ENCODE measurements at regions not wholly inside any gene's neighbourhood (a gene's known extent, or its start where the extent isn't known, plus 50 kb on each side); places are given as distances from the start of the nearest gene placed in this dataset.

DNA sequence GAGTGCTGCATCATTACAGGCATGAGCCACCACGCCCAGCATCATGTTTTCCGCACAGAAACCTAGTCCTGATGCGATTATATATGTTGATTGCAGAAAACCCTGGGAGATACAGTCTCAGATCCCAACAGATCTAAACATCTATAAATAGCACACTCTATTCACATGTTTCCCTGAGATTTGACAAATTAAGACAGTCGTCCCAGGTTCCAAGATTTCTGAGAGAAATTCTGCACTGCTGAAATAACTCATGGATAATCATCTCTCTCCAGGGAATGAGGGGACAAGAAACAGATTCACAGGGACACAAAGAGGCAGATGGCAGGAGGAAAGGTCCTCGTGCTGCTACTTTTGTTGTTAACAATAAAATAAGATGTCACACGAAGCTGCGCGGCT lies 393.1 kb upstream of the CELF2 start:
- FAIRE-seq = no peak
- H3K27ac Mint-ChIP-seq (ENCODE audit: unreplicated experiment) = no peak overlapping the region
- Histone ChIP-seq H3K27ac (ENCODE audit: low read depth, low read length) (no peak overlapping the region), H3K9ac (ENCODE audit: low read length) (no peak overlapping the region), H3K36me3 (ENCODE audit: insufficient read depth, low read length) (no peaks in the 10 kb centered on the region), H3K4me2 (ENCODE audit: low read length) (no peak overlapping the region), H2AFZ (ENCODE audit: low read depth, low read length) (no peak overlapping the region), H3K27me3 (ENCODE audit: insufficient read depth, low read length) (no peaks in the 10 kb centered on the region), H3K79me2 (ENCODE audit: insufficient read depth, low read length) (no peaks in the 10 kb centered on the region), H4K20me1 (ENCODE audit: insufficient read depth, low read length) (no peaks in the 10 kb centered on the region), H3K4me1 (ENCODE audit: insufficient read depth, low read length) (no peaks in the 10 kb centered on the region), H3K4me3 (ENCODE audit: insufficient read depth, low read depth, low read length) (no peak overlapping the region), H3K9me3 (ENCODE audit: insufficient read depth, low read depth, low read length) (peaks cover 2% of the 10 kb centered on the region)
- TF ChIP-seq EZH2 (IDR thresholded peaks at IDR 0.05; ENCODE audit: insufficient read depth, low read length) = no peak
- TF ChIP-seq, protein P1, sequence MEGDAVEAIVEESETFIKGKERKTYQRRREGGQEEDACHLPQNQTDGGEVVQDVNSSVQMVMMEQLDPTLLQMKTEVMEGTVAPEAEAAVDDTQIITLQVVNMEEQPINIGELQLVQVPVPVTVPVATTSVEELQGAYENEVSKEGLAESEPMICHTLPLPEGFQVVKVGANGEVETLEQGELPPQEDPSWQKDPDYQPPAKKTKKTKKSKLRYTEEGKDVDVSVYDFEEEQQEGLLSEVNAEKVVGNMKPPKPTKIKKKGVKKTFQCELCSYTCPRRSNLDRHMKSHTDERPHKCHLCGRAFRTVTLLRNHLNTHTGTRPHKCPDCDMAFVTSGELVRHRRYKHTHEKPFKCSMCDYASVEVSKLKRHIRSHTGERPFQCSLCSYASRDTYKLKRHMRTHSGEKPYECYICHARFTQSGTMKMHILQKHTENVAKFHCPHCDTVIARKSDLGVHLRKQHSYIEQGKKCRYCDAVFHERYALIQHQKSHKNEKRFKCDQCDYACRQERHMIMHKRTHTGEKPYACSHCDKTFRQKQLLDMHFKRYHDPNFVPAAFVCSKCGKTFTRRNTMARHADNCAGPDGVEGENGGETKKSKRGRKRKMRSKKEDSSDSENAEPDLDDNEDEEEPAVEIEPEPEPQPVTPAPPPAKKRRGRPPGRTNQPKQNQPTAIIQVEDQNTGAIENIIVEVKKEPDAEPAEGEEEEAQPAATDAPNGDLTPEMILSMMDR (IDR thresholded peaks at IDR 0.05; ENCODE audit: insufficient read depth, low read depth, low read length) = no peak
- DNase-seq (ENCODE audit: low read depth) = no peak
- no peaks in the 10 kb centered on the region for H3K36me3 Mint-ChIP-seq (ENCODE audit: low read depth, unreplicated experiment)
- no peaks in the 10 kb centered on the region for H3K4me1 Mint-ChIP-seq (ENCODE audit: low read depth, unreplicated experiment)
- no peak overlapping the region for H3K4me3 Mint-ChIP-seq (ENCODE audit: unreplicated experiment)
- H3K9me3 Mint-ChIP-seq (ENCODE audit: unreplicated experiment) = no peaks in the 10 kb centered on the region
- H3K27me3 Mint-ChIP-seq (ENCODE audit: low read depth, unreplicated experiment) = peaks cover 4% of the 10 kb centered on the region

DNA sequence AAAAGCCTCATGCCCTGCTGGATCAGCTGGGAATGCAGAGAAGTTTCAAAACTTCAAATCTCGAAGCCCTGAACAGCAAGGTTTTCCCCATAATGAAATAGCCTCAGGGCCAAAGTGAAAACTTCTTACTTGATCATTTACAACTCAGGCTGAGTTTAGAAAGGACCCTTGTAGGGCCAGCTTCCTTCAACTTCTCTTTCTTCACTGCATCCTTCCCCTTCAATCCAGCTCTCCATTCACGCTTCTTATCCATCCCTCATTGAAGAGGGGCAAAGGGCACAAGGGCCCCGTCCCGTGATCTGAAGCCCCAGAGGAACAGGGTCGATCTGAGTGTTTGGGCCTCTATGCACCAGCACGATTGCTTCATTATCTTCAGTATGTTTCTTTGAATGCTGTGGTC lies 392.2 kb upstream of the CELF2 start:
- Histone ChIP-seq H4K20me1 (ENCODE audit: insufficient read depth, low read length) (no peaks in the 10 kb centered on the region), H3K9me3 (ENCODE audit: insufficient read depth, low read depth, low read length) (peaks cover 2% of the 10 kb centered on the region), H3K36me3 (ENCODE audit: insufficient read depth, low read length) (no peaks in the 10 kb centered on the region), H2AFZ (ENCODE audit: low read depth, low read length) (no peak overlapping the region), H3K9ac (ENCODE audit: low read length) (no peak overlapping the region), H3K4me1 (ENCODE audit: insufficient read depth, low read length) (no peaks in the 10 kb centered on the region), H3K79me2 (ENCODE audit: insufficient read depth, low read length) (no peaks in the 10 kb centered on the region), H3K4me2 (ENCODE audit: low read length) (no peak overlapping the region), H3K4me3 (ENCODE audit: insufficient read depth, low read depth, low read length) (no peak overlapping the region), H3K27me3 (ENCODE audit: insufficient read depth, low read length) (no peaks in the 10 kb centered on the region), H3K27ac (ENCODE audit: low read depth, low read length) (no peak overlapping the region)
- DNase-seq (ENCODE audit: low read depth) (no peak), FAIRE-seq (no peak)
- Mint-ChIP-seq H3K27ac (ENCODE audit: unreplicated experiment) (no peak overlapping the region), H3K27me3 (ENCODE audit: low read depth, unreplicated experiment) (peaks cover 7% of the 10 kb centered on the region), H3K36me3 (ENCODE audit: low read depth, unreplicated experiment) (no peaks in the 10 kb centered on the region), H3K9me3 (ENCODE audit: unreplicated experiment) (no peaks in the 10 kb centered on the region), H3K4me3 (ENCODE audit: unreplicated experiment) (no peak overlapping the region), H3K4me1 (ENCODE audit: low read depth, unreplicated experiment) (no peaks in the 10 kb centered on the region)
- TF ChIP-seq, protein P1 (IDR thresholded peaks at IDR 0.05; ENCODE audit: insufficient read depth, low read depth, low read length) = no peak
- no peak for TF ChIP-seq EZH2 (IDR thresholded peaks at IDR 0.05; ENCODE audit: insufficient read depth, low read length)

DNA sequence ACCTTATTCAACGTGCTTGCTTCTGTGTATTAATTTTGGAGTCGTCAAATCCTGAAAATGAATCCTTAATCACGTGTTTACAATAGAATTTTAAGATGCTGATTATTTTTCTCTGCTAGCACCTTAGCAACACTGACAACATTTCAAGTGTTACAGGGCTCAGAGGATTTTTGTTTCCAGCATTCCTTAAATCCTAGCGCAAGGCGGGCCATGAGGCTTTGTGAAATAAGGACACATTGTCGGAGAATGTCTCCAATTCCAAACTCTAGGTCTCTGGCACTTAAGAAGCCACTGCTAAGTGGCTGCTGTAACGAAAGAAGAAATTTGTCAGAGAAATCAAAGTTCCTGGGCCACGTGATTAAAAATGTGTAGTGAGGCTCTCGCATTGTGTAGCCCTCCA lies 390.9 kb upstream of the CELF2 start:
- no peaks in the 10 kb centered on the region for H3K36me3 Mint-ChIP-seq (ENCODE audit: low read depth, unreplicated experiment)
- H3K4me3 Mint-ChIP-seq (ENCODE audit: unreplicated experiment) = no peak overlapping the region
- H3K4me1 Mint-ChIP-seq (ENCODE audit: low read depth, unreplicated experiment) = no peaks in the 10 kb centered on the region
- TF ChIP-seq EZH2 (IDR thresholded peaks at IDR 0.05; ENCODE audit: insufficient read depth, low read length) = no peak
- TF ChIP-seq, protein P1 (IDR thresholded peaks at IDR 0.05; ENCODE audit: insufficient read depth, low read depth, low read length) = no peak
- no peak overlapping the region for H3K27ac Mint-ChIP-seq (ENCODE audit: unreplicated experiment)
- H3K9me3 Mint-ChIP-seq (ENCODE audit: unreplicated experiment) = no peaks in the 10 kb centered on the region
- no peak for FAIRE-seq
- peaks cover 9% of the 10 kb centered on the region for H3K27me3 Mint-ChIP-seq (ENCODE audit: low read depth, unreplicated experiment)
- H3K4me3 ChIP-seq (ENCODE audit: insufficient read depth, low read depth, low read length) = no peak overlapping the region
- H2AFZ ChIP-seq (ENCODE audit: low read depth, low read length) = no peak overlapping the region
- peaks cover 2% of the 10 kb centered on the region for H3K9me3 ChIP-seq (ENCODE audit: insufficient read depth, low read depth, low read length)
- H3K36me3 ChIP-seq (ENCODE audit: insufficient read depth, low read length) = no peaks in the 10 kb centered on the region
- H3K27ac ChIP-seq (ENCODE audit: low read depth, low read length) = no peak overlapping the region
- no peak overlapping the region for H3K4me2 ChIP-seq (ENCODE audit: low read length)
- H4K20me1 ChIP-seq (ENCODE audit: insufficient read depth, low read length) = no peaks in the 10 kb centered on the region
- no peak overlapping the region for H3K9ac ChIP-seq (ENCODE audit: low read length)
- DNase-seq (ENCODE audit: low read depth) = no peak
- no peaks in the 10 kb centered on the region for H3K4me1 ChIP-seq (ENCODE audit: insufficient read depth, low read length)
- no peaks in the 10 kb centered on the region for H3K79me2 ChIP-seq (ENCODE audit: insufficient read depth, low read length)
- no peaks in the 10 kb centered on the region for H3K27me3 ChIP-seq (ENCODE audit: insufficient read depth, low read length)
